KMS-11 (cell line): ENCODE measurements at regions not wholly inside any gene's neighbourhood (a gene's known extent, or its start where the extent isn't known, plus 50 kb on each side); places are given as distances from the start of the nearest gene placed in this dataset.

Experiments
- H2AFZ ChIP-seq: fragments of 200-600 bp; sonication (generic); 2 replicates; pipeline ENCODE4 v1.6.1; 2016; ENCODE audit warnings: antibody characterized with exemption, mixed run types, low read depth
- H3K27ac ChIP-seq: fragments of 200-600 bp; sonication (generic); 2 replicates; pipeline ENCODE4 v1.6.1; 2016; ENCODE audit warnings: mild to moderate bottlenecking, mixed run types
- H3K27me3 ChIP-seq: fragments of 200-600 bp; sonication (generic); 2 replicates; pipeline ENCODE4 v1.6.1; 2017; ENCODE audit warnings: mild to moderate bottlenecking, low read depth, mixed run types, moderate library complexity; ENCODE audit not compliant: insufficient read depth
- H3K36me3 ChIP-seq: fragments of 200-600 bp; sonication (generic); 2 replicates; pipeline ENCODE4 v1.6.1; 2017; ENCODE audit warnings: mild to moderate bottlenecking, mixed run types; ENCODE audit not compliant: insufficient read depth
- H3K4me1 ChIP-seq: fragments of 200-600 bp; sonication (generic); 2 replicates; pipeline ENCODE4 v1.6.1; 2016; ENCODE audit warnings: mild to moderate bottlenecking, low read depth, mixed run types; ENCODE audit not compliant: poor library complexity, severe bottlenecking
- H3K4me2 ChIP-seq: fragments of 200-600 bp; sonication (generic); 2 replicates; pipeline ENCODE4 v1.7.0; 2016; ENCODE audit warnings: mild to moderate bottlenecking, mixed run types
- H3K4me3 ChIP-seq: fragments of 200-600 bp; sonication (generic); IDR thresholded peaks from 2 replicates; pipeline ENCODE4 v1.6.1; 2017; ENCODE audit warnings: low read depth, low read length, mixed read lengths; ENCODE audit not compliant: insufficient read depth
- H3K79me2 ChIP-seq: fragments of 200-600 bp; sonication (generic); 2 replicates; pipeline ENCODE4 v1.6.1; 2016; ENCODE audit warnings: low read depth, mixed run types; ENCODE audit not compliant: insufficient read depth
- H3K9ac ChIP-seq: fragments of 200-600 bp; sonication (generic); 2 replicates; pipeline ENCODE4 v1.6.1; 2016; ENCODE audit warnings: mild to moderate bottlenecking, mixed run types
- H4K20me1 ChIP-seq: fragments of 200-600 bp; sonication (generic); 2 replicates; pipeline ENCODE4 v1.6.1; 2016; ENCODE audit warnings: mild to moderate bottlenecking, mixed run types; ENCODE audit not compliant: insufficient read depth
- CTCF ChIP-seq: fragments of 200-600 bp; sonication (generic); conservative IDR thresholded peaks from 2 replicates; pipeline ENCODE4 v1.6.1; 2017; ENCODE audit warnings: low read depth, mild to moderate bottlenecking, antibody characterized with exemption, low read length, moderate library complexity, mixed read lengths

GRCh38 chr2:239507576-239508258 lies 106.9 kb upstream of the HDAC4 start:
- no peak overlapping the region for H3K4me2 ChIP-seq
- no peaks in the 10 kb centered on the region for H3K36me3 ChIP-seq
- peaks cover 11% of the 10 kb centered on the region; the same call in 1 of the 2 replicates for H3K27me3 ChIP-seq
- no peak overlapping the region for H3K27ac ChIP-seq
- H4K20me1 ChIP-seq = no peaks in the 10 kb centered on the region
- H3K4me1 ChIP-seq = no peaks in the 10 kb centered on the region
- TF ChIP-seq CTCF = no peak
- H2AFZ ChIP-seq = no peak overlapping the region
- H3K9ac ChIP-seq = no peak overlapping the region
- no peaks in the 10 kb centered on the region for H3K79me2 ChIP-seq
- H3K4me3 ChIP-seq = no peak overlapping the region

GRCh38 chr2:239506961-239507360 lies 106.1 kb upstream of the HDAC4 start:
- no peaks in the 10 kb centered on the region for H3K4me1 ChIP-seq
- H3K9ac ChIP-seq = no peak overlapping the region
- H3K4me3 ChIP-seq = no peak overlapping the region
- TF ChIP-seq CTCF = no peak
- peaks cover 11% of the 10 kb centered on the region; the same call in 1 of the 2 replicates for H3K27me3 ChIP-seq
- H3K27ac ChIP-seq = no peak overlapping the region
- H4K20me1 ChIP-seq = no peaks in the 10 kb centered on the region
- H3K36me3 ChIP-seq = no peaks in the 10 kb centered on the region
- H3K79me2 ChIP-seq = no peaks in the 10 kb centered on the region
- H3K4me2 ChIP-seq = no peak overlapping the region
- no peak overlapping the region for H2AFZ ChIP-seq

- TF ChIP-seq CTCF = no peak
- no peaks in the 10 kb centered on the region for H3K79me2 ChIP-seq
- H2AFZ ChIP-seq = no peak overlapping the region
- H3K4me3 ChIP-seq = no peak overlapping the region
- H4K20me1 ChIP-seq = no peaks in the 10 kb centered on the region
- no peaks in the 10 kb centered on the region for H3K36me3 ChIP-seq
- H3K4me1 ChIP-seq = no peaks in the 10 kb centered on the region
- no peak overlapping the region for H3K9ac ChIP-seq
- no peak overlapping the region for H3K27ac ChIP-seq
- peaks cover 11% of the 10 kb centered on the region; the same call in 1 of the 2 replicates for H3K27me3 ChIP-seq
- no peak overlapping the region for H3K4me2 ChIP-seq
Observed at GRCh38 chr2:239506101-239506857, 105.5 kb upstream of the HDAC4 start.

GRCh38 chr2:239504643-239505235 lies 103.9 kb upstream of the HDAC4 start:
- Histone ChIP-seq H3K4me1 (no peaks in the 10 kb centered on the region), H3K4me2 (no peak overlapping the region), H3K9ac (no peak overlapping the region), H4K20me1 (no peaks in the 10 kb centered on the region), H3K27ac (no peak overlapping the region), H3K27me3 (peaks cover 11% of the 10 kb centered on the region; the same call in 1 of the 2 replicates), H3K4me3 (no peak overlapping the region), H3K79me2 (no peaks in the 10 kb centered on the region), H3K36me3 (no peaks in the 10 kb centered on the region), H2AFZ (no peak overlapping the region)
- TF ChIP-seq CTCF = no peak
